OCI-LY7 (cell line): ENCODE measurements at regions not wholly inside any gene's neighbourhood (a gene's known extent, or its start where the extent isn't known, plus 50 kb on each side); places are given as distances from the start of the nearest gene placed in this dataset.

Experiments
- EZH2phosphoT487 ChIP-seq: fragments of 200-600 bp; sonication (generic); IDR thresholded peaks from 2 replicates; pipeline ENCODE4 v1.6.1; 2018; ENCODE audit warnings: low read depth, borderline replicate concordance, mild to moderate bottlenecking, mixed run types, antibody characterized with exemption, low read length, moderate library complexity, mixed read lengths
- TF ChIP-seq, protein P1 (sequence below): fragments of 200-600 bp; sonication (generic); conservative IDR thresholded peaks from 2 replicates; pipeline ENCODE4 v1.5.1; 2014; ENCODE audit warnings: mild to moderate bottlenecking, antibody characterized with exemption, low read length, moderate library complexity, mixed read lengths

DNA sequence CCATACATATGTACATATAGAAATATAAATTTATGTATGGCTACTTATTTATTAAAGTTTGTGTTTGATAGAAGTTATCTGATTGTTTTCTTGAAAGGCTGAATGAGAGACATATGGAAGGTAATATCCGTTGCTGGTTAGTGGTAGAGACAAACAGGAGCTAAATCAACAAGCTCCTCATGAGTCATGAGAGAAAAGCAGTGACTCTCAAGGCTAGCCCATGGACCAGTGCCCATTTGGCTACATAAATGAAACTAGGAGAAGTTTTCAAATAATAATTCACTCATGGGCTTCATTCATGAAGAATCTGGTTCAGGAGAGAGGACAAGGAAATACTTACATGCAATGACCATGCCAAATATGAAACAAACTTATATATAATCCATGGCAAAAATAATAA, 504.5 kb upstream of the ITGA1 start:
- TF ChIP-seq, protein P1, sequence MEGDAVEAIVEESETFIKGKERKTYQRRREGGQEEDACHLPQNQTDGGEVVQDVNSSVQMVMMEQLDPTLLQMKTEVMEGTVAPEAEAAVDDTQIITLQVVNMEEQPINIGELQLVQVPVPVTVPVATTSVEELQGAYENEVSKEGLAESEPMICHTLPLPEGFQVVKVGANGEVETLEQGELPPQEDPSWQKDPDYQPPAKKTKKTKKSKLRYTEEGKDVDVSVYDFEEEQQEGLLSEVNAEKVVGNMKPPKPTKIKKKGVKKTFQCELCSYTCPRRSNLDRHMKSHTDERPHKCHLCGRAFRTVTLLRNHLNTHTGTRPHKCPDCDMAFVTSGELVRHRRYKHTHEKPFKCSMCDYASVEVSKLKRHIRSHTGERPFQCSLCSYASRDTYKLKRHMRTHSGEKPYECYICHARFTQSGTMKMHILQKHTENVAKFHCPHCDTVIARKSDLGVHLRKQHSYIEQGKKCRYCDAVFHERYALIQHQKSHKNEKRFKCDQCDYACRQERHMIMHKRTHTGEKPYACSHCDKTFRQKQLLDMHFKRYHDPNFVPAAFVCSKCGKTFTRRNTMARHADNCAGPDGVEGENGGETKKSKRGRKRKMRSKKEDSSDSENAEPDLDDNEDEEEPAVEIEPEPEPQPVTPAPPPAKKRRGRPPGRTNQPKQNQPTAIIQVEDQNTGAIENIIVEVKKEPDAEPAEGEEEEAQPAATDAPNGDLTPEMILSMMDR, result no peak
- TF ChIP-seq EZH2phosphoT487, result no peak
